ENCODE measurements at regions not wholly inside any gene's neighbourhood (a gene's known extent, or its start where the extent isn't known, plus 50 kb on each side); places are given as distances from the start of the nearest gene placed in this dataset.

DNA sequence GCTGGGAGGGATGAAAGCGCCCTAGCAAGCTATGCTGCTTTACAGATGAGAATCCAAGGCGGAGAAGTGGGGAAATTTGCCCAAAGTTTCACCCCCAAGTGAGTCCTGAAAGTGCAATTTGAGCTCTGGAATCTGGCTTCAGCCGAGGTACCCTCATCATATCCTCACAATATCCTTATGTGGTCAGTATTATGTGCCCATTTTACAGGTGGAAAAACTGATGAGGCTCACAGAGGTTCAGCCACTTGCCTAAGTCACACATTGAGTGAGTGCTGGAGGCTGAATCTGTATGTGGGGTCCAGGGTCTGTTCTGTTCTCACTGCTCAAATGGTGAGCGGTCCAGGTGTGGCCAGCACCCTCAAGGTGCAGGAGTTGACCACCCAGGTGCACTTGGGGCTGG is 85.3 kb downstream of the MATN1 start:
- Histone ChIP-seq H3K9ac (ENCODE audit: insufficient read length, low read depth) (no peak overlapping the region), H3K36me3 (ENCODE audit: insufficient read depth, insufficient read length, low read length) (no peaks in the 10 kb centered on the region), H3K27me3 (ENCODE audit: insufficient read depth, insufficient read length) (no peaks in the 10 kb centered on the region), H3K4me3 (ENCODE audit: insufficient read length, low read depth) (no peak overlapping the region), H3K9me3 (ENCODE audit: insufficient read depth, low read length) (no peaks in the 10 kb centered on the region), H3K4me1 (ENCODE audit: insufficient read depth, insufficient read length) (peaks cover 3% of the 10 kb centered on the region)
- no peak for TF ChIP-seq YY1 (IDR thresholded peaks at IDR 0.05; ENCODE audit: insufficient read depth, insufficient read length)
- no peak for TF ChIP-seq SUZ12 (IDR thresholded peaks at IDR 0.05; ENCODE audit: extremely low read depth, insufficient read depth, insufficient read length)
- no peak for TF ChIP-seq ZNF274 (IDR thresholded peaks at IDR 0.05; ENCODE audit: low read depth, low read length)
- DNase-seq (ENCODE audit: low read depth, low spot score), result no peak

DNA sequence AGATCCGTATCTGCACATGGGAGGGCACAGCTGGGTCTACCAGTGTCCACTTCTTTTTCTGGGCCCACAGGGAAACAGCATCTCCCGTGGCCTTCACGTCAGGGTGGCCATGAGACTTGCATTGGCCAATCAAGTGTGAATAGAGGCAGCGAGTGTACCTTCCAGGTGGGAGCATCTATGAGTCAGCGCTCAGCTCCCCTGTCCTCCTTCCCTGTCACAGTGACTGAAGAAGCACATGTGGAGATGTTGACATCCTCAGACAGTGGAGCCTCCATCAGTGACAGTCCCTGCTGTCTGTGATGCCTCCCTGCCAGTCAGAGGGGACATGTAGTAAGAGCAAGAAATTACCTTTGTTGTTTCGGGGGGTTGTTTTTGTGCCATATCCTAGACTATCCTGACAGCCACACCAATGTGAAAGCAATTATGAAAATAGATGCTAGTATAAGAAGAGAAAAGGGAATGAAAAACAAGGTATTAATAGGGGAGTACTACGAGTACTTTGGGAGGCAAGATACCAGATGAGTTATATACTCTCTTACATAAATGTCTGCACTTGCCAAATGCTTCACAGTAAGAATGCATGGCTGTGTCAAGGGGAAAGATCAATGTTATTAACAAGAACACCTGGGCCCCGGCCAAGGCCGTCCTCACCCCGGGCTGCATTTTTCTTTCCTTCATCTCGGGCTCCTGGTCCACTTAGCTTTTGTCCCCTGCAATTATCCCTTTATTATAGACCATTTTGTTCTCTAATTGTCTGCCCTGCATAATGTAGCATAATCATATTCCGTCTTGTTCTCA is 86.0 kb downstream of the MATN1 start:
- H3K27me3 ChIP-seq (ENCODE audit: insufficient read depth, insufficient read length), result no peaks in the 10 kb centered on the region
- no peak overlapping the region for H3K4me3 ChIP-seq (ENCODE audit: insufficient read length, low read depth)
- peaks cover 3% of the 10 kb centered on the region for H3K4me1 ChIP-seq (ENCODE audit: insufficient read depth, insufficient read length)
- no peak for DNase-seq (ENCODE audit: low read depth, low spot score)
- TF ChIP-seq YY1 (IDR thresholded peaks at IDR 0.05; ENCODE audit: insufficient read depth, insufficient read length) (no peak), ZNF274 (IDR thresholded peaks at IDR 0.05; ENCODE audit: low read depth, low read length) (no peak), SUZ12 (IDR thresholded peaks at IDR 0.05; ENCODE audit: extremely low read depth, insufficient read depth, insufficient read length) (no peak)
- no peaks in the 10 kb centered on the region for H3K9me3 ChIP-seq (ENCODE audit: insufficient read depth, low read length)
- no peaks in the 10 kb centered on the region for H3K36me3 ChIP-seq (ENCODE audit: insufficient read depth, insufficient read length, low read length)
- H3K9ac ChIP-seq (ENCODE audit: insufficient read length, low read depth), result no peak overlapping the region

DNA sequence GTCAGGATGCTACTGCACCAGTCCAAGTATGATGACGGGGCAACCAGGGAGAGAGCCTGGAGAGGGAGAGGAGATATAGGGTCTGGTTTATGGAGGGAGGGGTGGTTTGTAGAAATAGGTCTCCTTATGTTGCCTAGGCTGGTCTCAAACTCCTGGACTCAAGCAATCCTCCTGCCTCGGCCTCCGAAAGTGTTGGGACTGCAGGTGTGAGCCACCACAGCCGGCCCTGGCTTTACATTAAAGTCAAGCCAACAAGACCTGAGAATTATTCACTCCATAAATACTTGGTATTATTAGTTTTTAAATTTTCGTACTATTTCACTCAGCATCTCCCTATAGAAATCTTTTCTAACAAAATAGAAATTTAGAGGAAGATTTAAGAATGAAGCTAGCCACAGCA is 86.8 kb downstream of the MATN1 start:
- Histone ChIP-seq H3K9me3 (ENCODE audit: insufficient read depth, low read length) (no peaks in the 10 kb centered on the region), H3K36me3 (ENCODE audit: insufficient read depth, insufficient read length, low read length) (no peaks in the 10 kb centered on the region), H3K4me3 (ENCODE audit: insufficient read length, low read depth) (no peak overlapping the region), H3K9ac (ENCODE audit: insufficient read length, low read depth) (no peak overlapping the region), H3K4me1 (ENCODE audit: insufficient read depth, insufficient read length) (peaks cover 3% of the 10 kb centered on the region), H3K27me3 (ENCODE audit: insufficient read depth, insufficient read length) (no peaks in the 10 kb centered on the region)
- no peak for DNase-seq (ENCODE audit: low read depth, low spot score)
- TF ChIP-seq YY1 (IDR thresholded peaks at IDR 0.05; ENCODE audit: insufficient read depth, insufficient read length) (no peak), ZNF274 (IDR thresholded peaks at IDR 0.05; ENCODE audit: low read depth, low read length) (no peak), SUZ12 (IDR thresholded peaks at IDR 0.05; ENCODE audit: extremely low read depth, insufficient read depth, insufficient read length) (no peak)

DNA sequence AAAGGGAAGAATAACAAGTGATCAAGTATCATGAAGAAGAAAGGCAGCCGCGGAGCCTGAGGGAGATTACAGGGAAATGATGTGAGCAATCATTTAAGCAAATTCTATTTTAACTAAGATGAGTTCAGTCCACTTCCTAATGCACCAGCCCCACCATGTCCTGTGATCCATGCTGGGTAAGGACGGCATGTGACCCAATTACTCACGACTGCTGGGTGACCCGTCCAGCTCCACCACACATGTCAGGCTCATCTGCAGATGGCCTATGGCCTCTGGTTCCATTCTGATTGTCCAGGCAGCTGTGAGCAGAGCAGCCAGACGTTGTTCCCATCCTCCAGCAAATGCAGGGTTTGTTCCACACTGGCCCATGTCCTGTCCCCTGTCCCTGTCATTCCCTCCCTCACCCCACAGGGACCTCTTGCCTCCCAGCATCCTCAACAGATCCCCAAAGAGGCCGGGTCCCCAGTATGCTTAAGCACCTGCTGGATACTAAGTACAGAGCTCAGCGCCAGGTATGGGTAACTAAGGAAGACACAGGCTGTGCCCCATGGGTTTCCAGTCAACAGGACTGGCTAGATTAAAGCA is 87.9 kb downstream of the MATN1 start:
- Histone ChIP-seq H3K36me3 (ENCODE audit: insufficient read depth, insufficient read length, low read length) (no peaks in the 10 kb centered on the region), H3K9ac (ENCODE audit: insufficient read length, low read depth) (no peak overlapping the region), H3K9me3 (ENCODE audit: insufficient read depth, low read length) (no peaks in the 10 kb centered on the region), H3K4me1 (ENCODE audit: insufficient read depth, insufficient read length) (peaks cover 3% of the 10 kb centered on the region), H3K4me3 (ENCODE audit: insufficient read length, low read depth) (no peak overlapping the region), H3K27me3 (ENCODE audit: insufficient read depth, insufficient read length) (no peaks in the 10 kb centered on the region)
- TF ChIP-seq ZNF274 (IDR thresholded peaks at IDR 0.05; ENCODE audit: low read depth, low read length) (no peak), SUZ12 (IDR thresholded peaks at IDR 0.05; ENCODE audit: extremely low read depth, insufficient read depth, insufficient read length) (no peak), YY1 (IDR thresholded peaks at IDR 0.05; ENCODE audit: insufficient read depth, insufficient read length) (no peak)
- DNase-seq (ENCODE audit: low read depth, low spot score), result no peak

DNA sequence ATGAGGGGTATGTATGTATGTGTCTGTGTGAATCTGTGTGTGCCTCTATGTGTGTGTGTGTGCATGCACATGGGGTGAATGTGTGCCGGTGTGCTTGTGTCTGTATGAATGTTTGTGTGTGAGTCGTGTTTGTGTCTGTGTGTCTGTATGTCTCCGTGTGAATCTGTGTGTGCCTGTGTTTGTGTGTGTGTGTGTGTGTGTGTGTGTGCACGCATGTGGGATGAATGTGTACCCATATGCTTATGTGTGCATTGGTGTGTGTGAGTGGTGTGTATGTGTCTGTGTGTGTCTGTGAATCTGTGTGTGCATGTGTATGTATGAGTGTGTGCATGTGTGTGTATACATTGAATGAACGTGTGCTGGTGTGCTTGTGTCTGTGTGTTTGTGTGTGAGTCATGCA is 88.9 kb downstream of the MATN1 start:
- Histone ChIP-seq H3K36me3 (ENCODE audit: insufficient read depth, insufficient read length, low read length) (no peaks in the 10 kb centered on the region), H3K27me3 (ENCODE audit: insufficient read depth, insufficient read length) (no peaks in the 10 kb centered on the region), H3K4me3 (ENCODE audit: insufficient read length, low read depth) (no peak overlapping the region), H3K4me1 (ENCODE audit: insufficient read depth, insufficient read length) (peaks cover 3% of the 10 kb centered on the region), H3K9ac (ENCODE audit: insufficient read length, low read depth) (no peak overlapping the region), H3K9me3 (ENCODE audit: insufficient read depth, low read length) (no peaks in the 10 kb centered on the region)
- TF ChIP-seq SUZ12 (IDR thresholded peaks at IDR 0.05; ENCODE audit: extremely low read depth, insufficient read depth, insufficient read length) (no peak), YY1 (IDR thresholded peaks at IDR 0.05; ENCODE audit: insufficient read depth, insufficient read length) (no peak), ZNF274 (IDR thresholded peaks at IDR 0.05; ENCODE audit: low read depth, low read length) (no peak)
- DNase-seq (ENCODE audit: low read depth, low spot score), result no peak

DNA sequence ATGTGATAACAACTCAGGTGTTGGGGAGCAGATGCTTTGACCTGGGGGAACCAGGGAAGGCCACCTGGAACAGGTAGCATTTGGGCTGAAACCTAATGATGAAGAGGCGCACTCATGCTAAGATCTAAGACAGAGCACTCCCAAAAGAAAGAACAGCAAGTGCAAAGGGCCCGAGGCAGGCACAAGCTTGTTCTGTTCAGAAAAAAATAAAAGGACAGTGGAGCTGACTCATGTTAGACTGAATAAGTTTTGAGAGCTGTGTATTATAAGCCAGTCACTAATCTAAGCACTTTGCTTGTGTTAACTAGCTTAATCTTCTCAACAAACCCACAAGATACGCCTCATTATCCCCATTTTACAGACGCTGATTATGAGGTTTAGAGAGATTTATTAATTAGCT is 90.1 kb downstream of the MATN1 start:
- Histone ChIP-seq H3K9ac (ENCODE audit: insufficient read length, low read depth) (no peak overlapping the region), H3K9me3 (ENCODE audit: insufficient read depth, low read length) (no peaks in the 10 kb centered on the region), H3K27me3 (ENCODE audit: insufficient read depth, insufficient read length) (no peaks in the 10 kb centered on the region), H3K36me3 (ENCODE audit: insufficient read depth, insufficient read length, low read length) (no peaks in the 10 kb centered on the region), H3K4me3 (ENCODE audit: insufficient read length, low read depth) (no peak overlapping the region), H3K4me1 (ENCODE audit: insufficient read depth, insufficient read length) (peaks cover 3% of the 10 kb centered on the region)
- no peak for TF ChIP-seq SUZ12 (IDR thresholded peaks at IDR 0.05; ENCODE audit: extremely low read depth, insufficient read depth, insufficient read length)
- no peak for TF ChIP-seq ZNF274 (IDR thresholded peaks at IDR 0.05; ENCODE audit: low read depth, low read length)
- TF ChIP-seq YY1 (IDR thresholded peaks at IDR 0.05; ENCODE audit: insufficient read depth, insufficient read length), result no peak
- DNase-seq (ENCODE audit: low read depth, low spot score), result no peak

DNA sequence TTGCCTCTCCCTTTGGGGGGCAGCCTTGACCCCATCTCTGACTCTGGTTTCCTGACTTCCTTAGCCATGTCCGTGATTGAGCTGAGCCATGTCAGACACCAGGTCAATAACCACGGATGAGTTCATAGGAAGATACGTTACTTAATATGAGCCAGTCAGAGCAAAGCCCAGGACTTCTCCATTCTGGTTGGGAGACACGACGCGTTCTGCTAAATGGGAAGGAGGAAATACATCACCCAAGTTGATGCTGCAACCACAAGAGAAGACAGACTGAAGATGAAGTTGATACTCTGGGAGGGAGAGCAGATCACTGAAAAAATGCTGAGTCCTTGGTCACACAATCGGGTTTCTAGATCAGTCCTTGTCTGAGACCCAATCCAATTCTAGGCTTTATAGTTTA is 90.9 kb downstream of the MATN1 start:
- DNase-seq (ENCODE audit: low read depth, low spot score), result no peak
- TF ChIP-seq SUZ12 (IDR thresholded peaks at IDR 0.05; ENCODE audit: extremely low read depth, insufficient read depth, insufficient read length), result no peak
- no peak for TF ChIP-seq ZNF274 (IDR thresholded peaks at IDR 0.05; ENCODE audit: low read depth, low read length)
- no peak for TF ChIP-seq YY1 (IDR thresholded peaks at IDR 0.05; ENCODE audit: insufficient read depth, insufficient read length)

More for the DNA sequence above, 90.9 kb downstream of the MATN1 start:
- H3K4me1 ChIP-seq (ENCODE audit: insufficient read depth, insufficient read length), result peaks cover 3% of the 10 kb centered on the region
- H3K4me3 ChIP-seq (ENCODE audit: insufficient read length, low read depth), result no peak overlapping the region
- H3K27me3 ChIP-seq (ENCODE audit: insufficient read depth, insufficient read length), result no peaks in the 10 kb centered on the region
- H3K9me3 ChIP-seq (ENCODE audit: insufficient read depth, low read length), result peaks cover 3% of the 10 kb centered on the region
- no peak overlapping the region for H3K9ac ChIP-seq (ENCODE audit: insufficient read length, low read depth)
- no peaks in the 10 kb centered on the region for H3K36me3 ChIP-seq (ENCODE audit: insufficient read depth, insufficient read length, low read length)

All from NT2/D1 (cell line).